Prostate gland (tissue), 2 donors: ENCODE measurements at regions not wholly inside any gene's neighbourhood (a gene's known extent, or its start where the extent isn't known, plus 50 kb on each side); places are given as distances from the start of the nearest gene placed in this dataset.

ENCODE experiments used
- DNase-seq: peaks from one replicate; pipeline ENCODE4 v3.0.0-alpha.2; 2019; ENCODE audit warnings: low spot score
- H3K27ac ChIP-seq, 2 donors: fragments of 200-600 bp; sonication (generic); 2 replicates each; pipeline ENCODE4 v1.5.1; 2017 to 2019
- H3K27me3 ChIP-seq: fragments of 200-600 bp; sonication (generic); replicated peaks from 2 replicates; pipeline ENCODE4 v1.5.1; 2019; ENCODE audit not compliant: insufficient read depth
- H3K36me3 ChIP-seq, 2 donors: fragments of 200-600 bp; sonication (generic); 1 replicate in 1 of 2; 2 replicates in 1 of 2; pipeline versions ENCODE4 v1.5.1 to v1.8.1; 2017 to 2019
- H3K4me1 ChIP-seq: fragments of 200-600 bp; sonication (generic); replicated peaks from 2 replicates; pipeline ENCODE4 v1.5.1; 2019
- H3K4me3 ChIP-seq, 2 donors: fragments of 200-600 bp; sonication (generic); 2 replicates each; pipeline ENCODE4 v1.5.1; 2017 to 2019
- H3K9me3 ChIP-seq: fragments of 200-600 bp; sonication (generic); 2 replicates; pipeline ENCODE4 v1.5.1; 2017
- POLR2A ChIP-seq: fragments of 450-650 bp; IDR thresholded peaks from one replicate; pipeline ENCODE4 v1.6.1; 2016; ENCODE audit warnings: antibody characterized with exemption, mild to moderate bottlenecking
- POLR2AphosphoS5 ChIP-seq: sonication (generic); formaldehyde crosslinking; IDR thresholded peaks from one replicate; pipeline ENCODE4 v1.6.1; 2017; ENCODE audit warnings: antibody characterized with exemption
- WGBS: methylation state at CpG from one replicate; pipeline ENCODE4 v1.1.5; 2018; 5-methylcytosine and 5-hydroxymethylcytosine counted together
- intact Hi-C: fragments of 100-400 bp; cut with DNase I; formaldehyde crosslinking; loops from one replicate; pipeline ENCODE4 v1.14.2; 2022
- TF ChIP-seq, protein P1 (sequence below), 4 experiments: fragments of 200-600 bp in 2 of 4; fragments of 450-650 bp in 2 of 4; sonication (generic) in 2 of 4; IDR thresholded peaks; 1 replicate in 3 of 4; 2 replicates in 1 of 4; pipeline ENCODE4 v1.5.1; 2016 to 2019; ENCODE audit warnings: antibody characterized with exemption in 4 of 4, mild to moderate bottlenecking in 2 of 4, moderate library complexity in 2 of 4

DNA sequence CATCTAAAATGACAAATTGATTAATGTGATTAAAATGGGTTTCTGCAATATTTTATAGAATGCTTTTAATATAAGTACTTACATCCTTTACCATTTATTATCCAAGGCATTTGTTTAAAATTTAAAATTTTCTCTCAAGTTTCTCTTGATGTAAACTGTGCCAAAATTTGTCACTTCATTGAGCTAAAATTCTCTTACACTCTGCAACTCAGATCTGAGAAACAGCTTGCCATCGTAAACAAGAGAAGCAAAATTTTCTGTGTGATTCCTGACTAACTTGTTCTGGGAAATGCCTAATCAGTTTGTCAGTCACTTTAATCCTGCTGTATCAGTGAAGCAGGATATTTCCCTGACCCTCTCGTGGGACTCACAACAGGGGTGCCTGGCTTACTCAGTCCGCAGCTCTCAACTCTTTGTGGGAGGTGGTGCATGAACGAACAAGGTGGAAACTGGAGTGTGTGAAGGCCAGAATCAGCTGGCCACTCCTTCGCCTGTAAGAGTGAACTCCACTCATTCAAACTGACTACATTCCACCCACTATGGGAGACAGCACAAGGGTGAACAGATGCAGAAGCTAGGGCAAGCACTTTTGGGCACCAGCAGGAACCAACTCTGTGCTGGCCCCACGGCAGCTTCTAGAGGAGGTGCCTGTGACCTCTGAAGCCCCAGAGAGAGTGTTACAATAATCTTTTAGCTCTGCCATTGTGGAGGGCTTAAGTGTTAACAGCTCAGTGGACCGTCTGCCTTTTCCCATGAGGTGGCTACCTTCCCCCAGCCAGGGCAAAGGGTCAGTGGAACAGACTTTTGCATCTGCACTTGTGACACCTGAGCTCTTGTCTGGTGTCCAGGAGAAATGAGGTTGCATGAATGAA is 349.4 kb downstream of the FAT4 start:
- no peaks in the 10 kb centered on the region for H3K4me1 ChIP-seq
- no peak for DNase-seq
- no peak for TF ChIP-seq POLR2A
- TF ChIP-seq, protein P1, sequence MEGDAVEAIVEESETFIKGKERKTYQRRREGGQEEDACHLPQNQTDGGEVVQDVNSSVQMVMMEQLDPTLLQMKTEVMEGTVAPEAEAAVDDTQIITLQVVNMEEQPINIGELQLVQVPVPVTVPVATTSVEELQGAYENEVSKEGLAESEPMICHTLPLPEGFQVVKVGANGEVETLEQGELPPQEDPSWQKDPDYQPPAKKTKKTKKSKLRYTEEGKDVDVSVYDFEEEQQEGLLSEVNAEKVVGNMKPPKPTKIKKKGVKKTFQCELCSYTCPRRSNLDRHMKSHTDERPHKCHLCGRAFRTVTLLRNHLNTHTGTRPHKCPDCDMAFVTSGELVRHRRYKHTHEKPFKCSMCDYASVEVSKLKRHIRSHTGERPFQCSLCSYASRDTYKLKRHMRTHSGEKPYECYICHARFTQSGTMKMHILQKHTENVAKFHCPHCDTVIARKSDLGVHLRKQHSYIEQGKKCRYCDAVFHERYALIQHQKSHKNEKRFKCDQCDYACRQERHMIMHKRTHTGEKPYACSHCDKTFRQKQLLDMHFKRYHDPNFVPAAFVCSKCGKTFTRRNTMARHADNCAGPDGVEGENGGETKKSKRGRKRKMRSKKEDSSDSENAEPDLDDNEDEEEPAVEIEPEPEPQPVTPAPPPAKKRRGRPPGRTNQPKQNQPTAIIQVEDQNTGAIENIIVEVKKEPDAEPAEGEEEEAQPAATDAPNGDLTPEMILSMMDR (IDR thresholded peaks at IDR 0.05): no peak
- TF ChIP-seq POLR2AphosphoS5: no peak
- no peaks in the 10 kb centered on the region for H3K9me3 ChIP-seq
- H3K27me3 ChIP-seq: no peaks in the 10 kb centered on the region
- H3K4me3 ChIP-seq: no peak overlapping the region
- intact Hi-C loops: no loop called here
- no peaks in the 10 kb centered on the region for H3K36me3 ChIP-seq
- no peak overlapping the region for H3K27ac ChIP-seq
- WGBS: 82% methylated on average over 7 of the region's 7 CpGs

DNA sequence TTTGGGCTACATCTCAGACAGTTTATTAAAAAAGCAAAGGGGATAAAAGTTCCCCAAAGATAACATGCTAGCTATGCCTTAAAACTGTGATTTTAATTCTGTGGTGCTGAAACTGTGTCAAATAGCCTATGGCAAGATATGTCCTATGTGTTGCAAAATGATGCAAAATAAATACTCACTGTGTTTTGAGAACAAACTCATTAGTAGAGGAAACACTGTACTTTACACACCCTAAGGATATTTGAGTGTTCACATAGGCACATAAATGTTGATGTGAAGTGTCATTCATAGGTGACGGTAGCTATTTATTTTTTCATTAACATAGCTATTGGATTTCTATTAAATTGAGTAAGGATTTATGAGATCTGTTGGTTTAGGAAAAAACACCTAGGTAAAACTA is 351.9 kb downstream of the FAT4 start:
- 67% methylated on average over 1 of the region's 1 CpG for WGBS
- H3K27ac ChIP-seq: no peak overlapping the region
- DNase-seq: no peak
- no peaks in the 10 kb centered on the region for H3K4me1 ChIP-seq
- no peaks in the 10 kb centered on the region for H3K27me3 ChIP-seq
- H3K9me3 ChIP-seq: no peaks in the 10 kb centered on the region
- no peak overlapping the region for H3K4me3 ChIP-seq
- no peak for TF ChIP-seq POLR2AphosphoS5
- no peak for TF ChIP-seq POLR2A
- TF ChIP-seq, protein P1 (IDR thresholded peaks at IDR 0.05): no peak
- H3K36me3 ChIP-seq: no peaks in the 10 kb centered on the region
- intact Hi-C loops: no loop called here

DNA sequence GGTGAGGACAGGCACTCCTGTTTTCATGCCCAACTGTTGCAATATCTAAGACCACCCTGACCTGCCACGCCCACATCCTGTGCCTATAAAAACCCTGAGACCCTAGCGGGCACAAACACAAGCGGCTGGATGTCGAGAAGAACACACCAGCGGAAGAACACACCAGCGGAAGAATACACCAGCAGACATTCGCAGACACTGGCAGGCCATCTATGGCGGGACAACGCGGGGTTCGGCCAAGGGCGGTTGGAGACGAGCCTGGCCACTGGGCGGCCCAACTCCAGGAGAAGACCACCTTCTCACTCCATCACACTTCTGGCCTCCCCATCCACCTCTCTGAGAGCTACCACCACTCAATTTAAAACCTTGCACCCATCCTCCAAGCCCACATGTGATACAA is 361.4 kb downstream of the FAT4 start:
- H3K4me3 ChIP-seq: no peak overlapping the region
- TF ChIP-seq, protein P1 (IDR thresholded peaks at IDR 0.05): no peak
- TF ChIP-seq POLR2AphosphoS5 (no peak), POLR2A (no peak)
- H3K4me1 ChIP-seq: no peaks in the 10 kb centered on the region
- no peaks in the 10 kb centered on the region for H3K27me3 ChIP-seq
- no peak for DNase-seq
- WGBS: 89% methylated on average over 14 of the region's 14 CpGs
- H3K36me3 ChIP-seq: no peaks in the 10 kb centered on the region
- intact Hi-C loops: no loop called here
- no peaks in the 10 kb centered on the region for H3K9me3 ChIP-seq
- H3K27ac ChIP-seq: no peak overlapping the region

DNA sequence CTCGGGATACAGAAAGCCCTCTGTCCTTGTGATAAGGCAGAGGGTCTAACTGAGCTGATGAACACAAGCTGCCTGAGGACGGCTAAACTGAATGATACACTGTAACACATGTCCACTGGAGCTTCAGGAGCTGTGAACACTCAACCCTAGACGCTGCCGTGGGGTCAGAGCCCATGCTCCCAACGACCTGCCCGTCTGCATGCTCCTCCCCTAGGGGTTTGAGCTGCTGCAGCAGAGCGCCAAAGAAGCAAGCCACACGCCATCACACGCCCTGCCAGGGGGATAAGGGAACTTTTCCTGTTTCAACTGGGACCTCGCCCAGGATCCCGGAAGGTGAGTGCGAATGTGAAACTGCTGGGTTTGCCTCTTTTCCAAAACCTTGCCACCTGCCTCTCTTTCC is 361.8 kb downstream of the FAT4 start:
- Histone ChIP-seq H3K27me3 (no peaks in the 10 kb centered on the region), H3K4me3 (no peak overlapping the region), H3K4me1 (no peaks in the 10 kb centered on the region), H3K27ac (no peak overlapping the region), H3K36me3 (no peaks in the 10 kb centered on the region), H3K9me3 (no peaks in the 10 kb centered on the region)
- intact Hi-C loops: no loop called here
- TF ChIP-seq POLR2A (no peak), POLR2AphosphoS5 (no peak)
- TF ChIP-seq, protein P1 (IDR thresholded peaks at IDR 0.05): no peak
- WGBS: 96% methylated on average over 12 of the region's 12 CpGs
- DNase-seq: no peak
